Upper lobe of left lung (tissue), 4 donors: ENCODE measurements at regions not wholly inside any gene's neighbourhood (a gene's known extent, or its start where the extent isn't known, plus 50 kb on each side); places are given as distances from the start of the nearest gene placed in this dataset.

Experiments
- POLR2A ChIP-seq, 4 donors: fragments of 450-650 bp; IDR thresholded peaks; one replicate each; pipeline ENCODE4 v1.5.1; 2016 to 2017; ENCODE audit warnings: antibody characterized with exemption in 4 of 4, mild to moderate bottlenecking in 2 of 4
- POLR2AphosphoS5 ChIP-seq, 2 donors: sonication (generic); formaldehyde crosslinking; IDR thresholded peaks; one replicate each; pipeline ENCODE4 v1.5.1; 2017; ENCODE audit warnings: antibody characterized with exemption in 2 of 2

DNA sequence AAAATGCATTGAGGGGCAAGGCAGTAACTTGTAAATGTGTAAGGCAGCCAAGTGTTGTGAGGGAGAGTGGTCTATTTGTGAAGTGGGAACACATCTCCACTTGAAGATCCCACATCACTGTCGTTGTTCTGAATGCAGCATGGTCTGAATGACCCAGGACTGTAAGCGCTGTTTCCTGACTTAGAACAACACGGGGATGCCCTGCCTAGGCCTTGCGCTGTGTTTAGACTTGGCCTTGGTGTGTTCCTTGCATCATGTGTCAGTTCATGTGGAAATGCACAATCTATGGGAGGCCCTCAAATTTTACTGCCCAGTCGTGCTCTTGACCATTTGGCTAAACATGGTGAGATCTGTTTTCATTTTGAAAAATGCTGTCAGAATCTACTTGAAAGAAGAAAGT is 205.1 kb downstream of the SOX11 start:
- TF ChIP-seq POLR2AphosphoS5 (IDR thresholded peaks at IDR 0.05) (no peak), POLR2A (IDR thresholded peaks at IDR 0.05) (no peak)
